MCF 10A (cell line): ENCODE measurements at regions not wholly inside any gene's neighbourhood (a gene's known extent, or its start where the extent isn't known, plus 50 kb on each side); places are given as distances from the start of the nearest gene placed in this dataset.

Experiments used
- BruUV-seq: library from RNA; stranded (reverse); fragments of 400-500 nt; replicated peaks from 2 replicates; lab custom pipeline; 2021; lab: Mats Ljungman, UMichigan
- CTCF ChIA-PET: fragments of 300-600 bp; sonication (Branson Sonifier 250); formaldehyde crosslinking; extraction: SDS; loops from one replicate; lab custom pipeline; 2021; ENCODE audit warnings: antibody characterized with exemption, inconsistent platforms; lab: Yijun Ruan, JAX
- POLR2A ChIA-PET: fragments of 300-600, 350-650 bp; sonication (Branson Sonifier 250); formaldehyde crosslinking; extraction: SDS; loops from one replicate; lab custom pipeline; 2020; ENCODE audit warnings: antibody characterized with exemption, inconsistent platforms; lab: Yijun Ruan, JAX
- DNase-seq: peaks from one replicate; pipeline ENCODE4 v3.0.0-alpha.2; 2018; ENCODE audit not compliant: unreplicated experiment
- H3K27ac Mint-ChIP-seq: one replicate; pipeline ENCODE4 v1.8.0; 2022; ENCODE audit warnings: mild to moderate bottlenecking, low read depth, mixed read lengths; ENCODE audit not compliant: unreplicated experiment
- H3K27me3 Mint-ChIP-seq: one replicate; pipeline ENCODE4 v1.8.0; 2022; ENCODE audit warnings: mixed read lengths; ENCODE audit not compliant: insufficient read depth, unreplicated experiment
- H3K36me3 Mint-ChIP-seq: one replicate; pipeline ENCODE4 v1.8.0; 2022; ENCODE audit warnings: mild to moderate bottlenecking, moderate library complexity, mixed read lengths; ENCODE audit not compliant: insufficient read depth, unreplicated experiment
- H3K4me1 Mint-ChIP-seq: one replicate; pipeline ENCODE4 v1.8.0; 2022; ENCODE audit warnings: mixed read lengths; ENCODE audit not compliant: insufficient read depth, unreplicated experiment
- H3K4me3 Mint-ChIP-seq: one replicate; pipeline ENCODE4 v1.8.0; 2022; ENCODE audit warnings: mild to moderate bottlenecking, moderate library complexity, mixed read lengths; ENCODE audit not compliant: unreplicated experiment
- H3K9me3 Mint-ChIP-seq: one replicate; pipeline ENCODE4 v1.8.0; 2022; ENCODE audit warnings: mixed read lengths; ENCODE audit not compliant: unreplicated experiment
- intact Hi-C: fragments of 100-400 bp; cut with micrococcal nuclease; formaldehyde crosslinking; loops from 2 replicates; pipeline ENCODE4 v1.14.1; 2022
- TF ChIP-seq, protein P1 (sequence below): fragments of 200-600 bp; IDR thresholded peaks from one replicate; pipeline ENCODE4 v1.8.0; 2022; ENCODE audit warnings: antibody characterized with exemption, mild to moderate bottlenecking; ENCODE audit not compliant: unreplicated experiment

DNA sequence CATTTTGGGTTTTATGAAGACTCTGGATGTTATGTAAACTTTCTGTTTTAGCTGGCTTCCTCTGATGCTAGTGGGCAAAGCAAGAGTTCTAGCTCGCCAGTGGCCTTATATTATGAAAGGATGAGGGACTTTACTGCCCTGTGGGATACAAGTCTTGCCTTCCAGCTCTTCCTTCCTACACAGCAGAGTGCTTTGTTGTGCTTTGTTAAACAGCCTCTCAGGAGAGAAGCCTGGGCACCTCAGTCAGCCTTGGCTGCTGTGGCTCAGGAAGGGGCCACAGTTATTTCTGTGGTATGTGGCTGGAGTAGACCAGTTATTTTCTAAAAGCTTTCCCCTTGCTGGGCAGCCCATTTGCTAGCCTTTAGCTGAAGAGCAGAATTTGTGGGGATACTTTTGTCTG, 69.5 kb upstream of the SUCLG2 start:
- no peak for DNase-seq
- peaks cover 4% of the 10 kb centered on the region for H3K27me3 Mint-ChIP-seq
- intact Hi-C loops, result no loop called here
- H3K9me3 Mint-ChIP-seq, result peaks cover 9% of the 10 kb centered on the region
- no peaks in the 10 kb centered on the region for H3K4me1 Mint-ChIP-seq
- H3K4me3 Mint-ChIP-seq, result no peak overlapping the region
- no peaks in the 10 kb centered on the region for H3K36me3 Mint-ChIP-seq
- POLR2A ChIA-PET, result no interaction called here
- TF ChIP-seq, protein P1, sequence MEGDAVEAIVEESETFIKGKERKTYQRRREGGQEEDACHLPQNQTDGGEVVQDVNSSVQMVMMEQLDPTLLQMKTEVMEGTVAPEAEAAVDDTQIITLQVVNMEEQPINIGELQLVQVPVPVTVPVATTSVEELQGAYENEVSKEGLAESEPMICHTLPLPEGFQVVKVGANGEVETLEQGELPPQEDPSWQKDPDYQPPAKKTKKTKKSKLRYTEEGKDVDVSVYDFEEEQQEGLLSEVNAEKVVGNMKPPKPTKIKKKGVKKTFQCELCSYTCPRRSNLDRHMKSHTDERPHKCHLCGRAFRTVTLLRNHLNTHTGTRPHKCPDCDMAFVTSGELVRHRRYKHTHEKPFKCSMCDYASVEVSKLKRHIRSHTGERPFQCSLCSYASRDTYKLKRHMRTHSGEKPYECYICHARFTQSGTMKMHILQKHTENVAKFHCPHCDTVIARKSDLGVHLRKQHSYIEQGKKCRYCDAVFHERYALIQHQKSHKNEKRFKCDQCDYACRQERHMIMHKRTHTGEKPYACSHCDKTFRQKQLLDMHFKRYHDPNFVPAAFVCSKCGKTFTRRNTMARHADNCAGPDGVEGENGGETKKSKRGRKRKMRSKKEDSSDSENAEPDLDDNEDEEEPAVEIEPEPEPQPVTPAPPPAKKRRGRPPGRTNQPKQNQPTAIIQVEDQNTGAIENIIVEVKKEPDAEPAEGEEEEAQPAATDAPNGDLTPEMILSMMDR, result no peak
- no peak overlapping the region for H3K27ac Mint-ChIP-seq
- no TSS peak for BruUV-seq
- CTCF ChIA-PET, result interaction anchor here (0.5 to 1.3 kb wide), 2 partner anchors 16 to 51 kb away, joined by 3 to 4 read pairs; no protein-coding TSS in a partner anchor

DNA sequence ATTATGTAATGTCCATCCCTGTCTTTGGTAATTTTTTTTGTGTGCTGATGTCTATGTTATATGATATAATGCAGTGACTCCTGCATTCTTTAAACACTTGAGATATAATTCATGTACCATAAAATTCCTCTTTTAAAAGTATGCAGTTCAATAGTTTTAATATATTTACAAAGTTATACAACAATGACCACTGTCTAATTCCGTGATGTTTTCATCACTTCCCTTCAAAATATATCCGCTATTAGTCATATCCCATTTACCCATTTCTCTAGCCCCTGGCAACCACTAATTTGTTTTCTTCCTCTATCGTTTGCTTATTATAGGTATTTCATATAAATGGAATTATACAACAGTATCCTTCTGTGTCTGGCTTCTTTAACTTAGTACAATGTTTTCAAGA, 64.9 kb upstream of the SUCLG2 start:
- Mint-ChIP-seq H3K27ac (no peak overlapping the region), H3K4me3 (no peak overlapping the region), H3K27me3 (peaks cover 15% of the 10 kb centered on the region), H3K9me3 (peaks cover 17% of the 10 kb centered on the region), H3K4me1 (no peaks in the 10 kb centered on the region), H3K36me3 (no peaks in the 10 kb centered on the region)
- no TSS peak for BruUV-seq
- ChIA-PET CTCF (no interaction called here), POLR2A (interaction anchor here (0.7 kb wide), 1 partner anchor 168 kb away, joined by 3 read pairs; no protein-coding TSS in a partner anchor)
- intact Hi-C loops, result no loop called here
- DNase-seq, result peak; percentile 17
- TF ChIP-seq, protein P1, result no peak

DNA sequence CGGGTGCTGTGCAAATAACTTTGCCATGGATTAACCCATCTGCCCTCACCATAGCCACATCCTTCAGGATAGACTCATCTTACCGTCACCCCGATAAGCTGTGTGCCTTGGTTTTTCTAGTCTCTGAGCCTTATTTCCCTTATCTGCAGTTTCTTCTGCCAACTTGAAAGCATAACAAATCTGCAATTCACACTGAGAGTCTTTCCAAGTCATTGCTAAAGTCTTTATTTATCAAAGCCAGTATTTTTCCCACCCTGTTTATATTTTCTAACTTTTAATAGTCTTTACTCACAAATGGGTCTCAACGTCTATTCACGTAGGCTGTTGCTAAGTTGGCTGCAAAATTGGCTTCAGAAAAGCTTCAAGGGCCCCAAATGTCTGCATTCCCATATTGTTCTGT, 61.6 kb upstream of the SUCLG2 start:
- Mint-ChIP-seq H3K4me3 (no peak overlapping the region), H3K4me1 (no peaks in the 10 kb centered on the region), H3K36me3 (no peaks in the 10 kb centered on the region), H3K27ac (no peak overlapping the region), H3K9me3 (peaks cover 14% of the 10 kb centered on the region), H3K27me3 (peaks cover 30% of the 10 kb centered on the region)
- ChIA-PET POLR2A (no interaction called here), CTCF (interaction anchor here (1.3 kb wide), 1 partner anchor 27 kb away, joined by 3 read pairs; no protein-coding TSS in a partner anchor)
- intact Hi-C loops, result no loop called here
- no peak for DNase-seq
- TF ChIP-seq, protein P1, result no peak
- BruUV-seq, result no TSS peak

DNA sequence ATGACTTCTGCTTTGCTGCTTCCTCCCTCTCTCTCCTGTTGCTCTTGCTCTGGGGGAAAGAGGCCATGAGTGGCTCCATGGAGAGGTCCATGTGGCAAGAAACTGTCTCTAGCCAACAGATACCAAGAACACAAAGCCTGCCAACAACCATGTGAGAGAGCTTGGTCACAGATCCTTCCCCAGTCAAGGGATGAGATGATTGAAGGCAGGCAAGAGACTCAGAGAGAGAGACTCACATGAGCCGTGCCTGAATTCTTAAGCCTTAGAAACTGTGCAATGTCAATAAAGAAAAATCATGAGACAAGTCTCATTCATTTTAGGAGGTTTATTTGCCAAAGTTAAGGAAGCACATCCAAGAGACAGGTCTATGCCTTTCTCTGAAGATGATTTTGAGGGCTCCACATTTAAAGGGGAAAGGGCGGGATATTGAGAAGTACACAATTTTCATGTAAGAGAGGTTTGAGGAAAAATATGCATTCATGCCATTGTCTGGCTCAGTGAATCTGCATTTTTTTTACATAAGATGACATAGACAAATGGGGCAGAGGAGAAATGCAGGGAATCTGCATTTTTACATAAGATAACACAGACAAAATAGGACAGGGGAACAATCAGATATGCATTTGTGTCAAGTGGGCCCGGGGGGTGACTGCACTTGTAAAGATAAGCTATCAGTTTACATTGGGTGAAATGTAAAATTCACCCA, 59.5 kb upstream of the SUCLG2 start:
- CTCF ChIA-PET, result no interaction called here
- no peak overlapping the region for H3K27ac Mint-ChIP-seq
- BruUV-seq, result no TSS peak
- peaks cover 8% of the 10 kb centered on the region for H3K9me3 Mint-ChIP-seq
- TF ChIP-seq, protein P1, result no peak
- H3K4me3 Mint-ChIP-seq, result no peak overlapping the region
- no peaks in the 10 kb centered on the region for H3K36me3 Mint-ChIP-seq
- DNase-seq, result no peak
- peaks cover 26% of the 10 kb centered on the region for H3K27me3 Mint-ChIP-seq
- POLR2A ChIA-PET, result no interaction called here
- intact Hi-C loops, result no loop called here
- H3K4me1 Mint-ChIP-seq, result no peaks in the 10 kb centered on the region
